GM18502 (cell line): ENCODE measurements at regions not wholly inside any gene's neighbourhood (a gene's known extent, or its start where the extent isn't known, plus 50 kb on each side); places are given as distances from the start of the nearest gene placed in this dataset.
"Not testable (repeated sequence)": the region's sequence is repeated elsewhere in the genome, so short reads cannot be mapped to it uniquely, and the experiment has no call there.

Experiments used
- ATAC-seq: cut with Tn5 transposase; IDR thresholded peaks from one replicate; pipeline ENCODE4 v1.9.1; 2021; ENCODE audit warnings: mild to moderate bottlenecking; ENCODE audit not compliant: unreplicated experiment, poor library complexity

DNA sequence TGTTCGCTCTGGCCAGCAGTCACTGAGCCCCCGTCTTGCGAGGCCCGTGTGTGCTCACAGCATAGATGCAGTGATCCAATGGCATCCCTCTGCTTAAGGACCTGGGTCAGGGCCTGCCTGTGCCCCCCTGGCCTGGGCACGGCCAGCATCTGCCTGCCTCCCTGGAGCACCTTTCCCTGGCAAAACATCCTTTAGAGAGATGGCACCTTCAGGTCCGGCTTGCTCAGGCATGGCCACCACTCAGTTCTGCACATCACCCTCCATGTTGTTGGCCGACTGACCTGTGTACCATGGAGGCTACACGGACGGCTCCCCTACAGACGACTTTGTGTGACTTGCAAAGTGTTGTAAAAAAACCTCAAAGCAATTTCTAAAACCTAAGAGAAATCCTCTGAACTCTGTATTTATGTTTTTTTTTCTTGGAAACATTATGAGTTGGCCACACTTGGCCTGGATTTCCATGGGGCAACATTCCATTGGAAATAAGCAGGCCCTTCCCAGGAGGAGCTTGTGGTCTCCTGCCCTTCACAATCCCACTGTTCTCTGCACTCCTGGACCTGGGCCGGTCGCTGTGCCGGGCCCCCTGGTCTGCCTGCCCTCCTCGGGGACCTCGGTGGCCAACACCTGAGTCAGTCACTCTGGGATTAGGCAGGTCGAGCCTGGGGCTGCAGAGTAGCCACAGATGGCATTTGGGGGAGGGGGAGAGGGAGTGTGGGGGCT is 592.4 kb downstream of the TBC1D22A start:
- no peak for ATAC-seq

DNA sequence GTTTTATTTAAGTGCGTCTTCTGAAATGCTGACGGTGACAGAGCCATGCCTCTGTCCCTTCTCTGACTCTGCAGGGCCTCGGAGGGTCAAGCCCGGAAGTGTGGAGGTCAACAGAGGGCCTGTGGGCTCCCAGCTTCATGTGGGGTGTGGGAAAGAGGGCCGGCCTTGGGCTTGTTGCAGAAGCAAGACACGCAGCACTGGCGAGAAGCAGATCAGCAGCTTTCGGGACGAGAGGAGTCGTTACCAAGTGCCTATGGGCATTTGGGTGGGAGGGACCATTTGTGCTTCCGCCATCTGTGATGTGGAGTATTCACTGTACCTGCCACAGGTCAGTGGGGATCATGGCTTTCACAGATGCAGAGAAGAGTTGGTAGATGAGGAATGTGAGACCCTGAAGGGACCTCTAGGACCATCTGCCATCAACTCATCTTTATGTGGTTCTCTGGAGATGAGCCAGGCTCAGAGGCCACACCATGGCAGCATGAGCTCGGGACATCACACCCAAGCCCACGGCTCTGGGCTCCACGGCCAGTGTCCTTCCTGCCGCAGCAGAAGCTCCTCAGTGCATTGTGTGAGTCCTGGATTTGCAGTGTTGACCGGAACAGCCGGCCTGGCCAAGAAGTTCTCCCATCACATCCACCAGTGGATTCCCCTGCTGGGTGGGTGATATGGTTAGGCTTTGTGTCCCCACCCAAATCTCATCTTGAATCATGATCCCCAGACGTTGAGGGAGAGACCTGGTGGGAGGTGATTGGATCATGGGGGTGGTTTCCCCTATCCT is 590.7 kb downstream of the TBC1D22A start:
- ATAC-seq: no peak

GRCh38 chr22:47351836-47352579 is 589.6 kb downstream of the TBC1D22A start:
- ATAC-seq: no peak

- ATAC-seq: not testable (repeated sequence)
Measured at GRCh38 chr22:47346287-47346686, 583.8 kb downstream of the TBC1D22A start.

GRCh38 chr22:47345025-47345424 is 582.6 kb downstream of the TBC1D22A start:
- no peak for ATAC-seq

GRCh38 chr22:47344414-47344813 is 582.0 kb downstream of the TBC1D22A start:
- no peak for ATAC-seq

DNA sequence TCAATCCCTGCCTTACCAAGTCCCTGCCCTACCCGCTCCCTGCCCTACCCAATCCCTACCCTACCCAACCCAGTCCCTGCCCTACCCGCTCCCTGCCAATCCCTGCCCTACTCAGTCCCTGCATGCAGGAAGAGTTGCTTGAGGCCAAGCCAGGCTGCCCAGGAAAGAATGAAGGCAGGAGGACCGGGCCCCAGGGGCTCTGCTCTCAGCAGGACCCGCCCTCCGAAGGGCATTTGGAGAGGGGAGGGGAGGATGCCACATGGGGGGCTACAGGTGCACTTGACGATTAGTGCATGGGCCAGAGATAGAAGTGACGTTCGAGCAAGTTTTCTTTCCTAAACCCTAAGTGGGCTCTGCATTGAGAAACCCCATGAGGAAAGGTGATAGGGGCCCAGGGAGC is 581.2 kb downstream of the TBC1D22A start:
- no peak for ATAC-seq

DNA sequence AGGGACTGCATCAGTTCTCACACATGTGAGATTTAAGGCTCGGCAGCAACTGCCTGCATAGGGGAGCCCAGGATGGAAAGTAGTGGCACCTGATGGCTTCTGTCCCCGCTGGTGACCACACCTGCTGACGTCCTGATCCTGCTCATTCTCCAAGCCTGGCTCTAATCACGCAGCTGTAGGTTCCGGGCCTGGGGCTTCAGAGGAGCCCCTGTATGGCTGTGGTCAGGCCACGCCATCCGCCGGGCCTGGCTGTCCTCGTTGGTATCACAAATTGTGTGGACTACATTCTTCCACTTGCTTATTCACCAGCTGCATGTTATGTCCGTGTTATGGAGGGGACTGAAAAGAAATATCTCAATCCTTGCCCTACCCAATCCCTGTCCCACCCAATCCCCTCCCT is 580.0 kb downstream of the TBC1D22A start:
- ATAC-seq: no peak

GRCh38 chr22:47341464-47341863 is 579.0 kb downstream of the TBC1D22A start:
- no peak for ATAC-seq

DNA sequence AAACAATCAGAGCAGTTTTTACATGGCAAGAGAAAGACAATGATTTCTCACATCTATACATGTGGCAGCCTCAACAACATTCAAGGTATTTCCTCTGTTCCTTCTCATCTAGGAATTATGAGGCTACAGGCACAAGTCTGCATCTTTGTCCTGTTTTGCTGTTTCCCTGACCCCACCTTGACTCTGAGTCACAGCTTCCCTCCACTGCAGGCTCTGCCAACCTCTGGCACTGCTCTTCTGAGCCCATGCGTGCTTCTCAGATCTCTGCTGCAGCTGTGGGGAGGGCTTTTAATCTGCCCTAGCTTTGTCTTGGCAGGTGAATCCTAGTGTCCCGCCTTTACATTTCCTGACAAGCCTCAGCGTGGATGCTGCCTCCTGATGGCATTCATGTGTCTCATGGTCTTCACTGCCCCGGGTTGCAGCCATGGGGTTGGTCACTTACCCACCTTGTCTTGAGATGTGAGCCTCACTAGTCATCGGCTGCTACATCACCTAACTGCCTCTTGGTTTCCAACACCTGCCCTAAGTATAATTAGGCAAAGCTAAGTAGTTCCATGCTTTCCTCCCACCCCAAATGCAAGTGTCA is 578.5 kb downstream of the TBC1D22A start:
- ATAC-seq: no peak

GRCh38 chr22:47337161-47337621 is 574.7 kb downstream of the TBC1D22A start:
- no peak for ATAC-seq

GRCh38 chr22:47335958-47336357 is 573.5 kb downstream of the TBC1D22A start:
- ATAC-seq: no peak

DNA sequence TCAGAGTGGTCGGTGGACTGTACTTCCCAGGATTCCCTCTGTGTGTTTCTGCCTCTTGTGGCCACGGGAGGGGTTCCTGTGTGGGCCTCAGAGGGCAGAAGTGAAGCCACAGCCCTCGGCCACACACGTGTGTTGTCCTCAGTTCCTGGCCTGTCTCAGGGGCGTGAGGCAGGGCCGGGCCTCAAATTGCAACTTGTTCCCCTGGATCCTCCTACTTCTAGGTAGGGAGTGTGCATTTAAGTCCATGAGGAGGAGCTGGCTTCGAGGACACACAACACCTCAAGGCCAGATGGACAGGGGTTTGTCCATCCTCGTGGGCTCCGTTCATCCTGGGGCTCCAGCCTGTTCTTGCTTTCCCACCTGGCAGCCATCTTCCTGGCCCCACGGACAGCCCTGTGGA is 573.0 kb downstream of the TBC1D22A start:
- no peak for ATAC-seq

- no peak for ATAC-seq
Measured at GRCh38 chr22:47334601-47335000, 572.2 kb downstream of the TBC1D22A start.

DNA sequence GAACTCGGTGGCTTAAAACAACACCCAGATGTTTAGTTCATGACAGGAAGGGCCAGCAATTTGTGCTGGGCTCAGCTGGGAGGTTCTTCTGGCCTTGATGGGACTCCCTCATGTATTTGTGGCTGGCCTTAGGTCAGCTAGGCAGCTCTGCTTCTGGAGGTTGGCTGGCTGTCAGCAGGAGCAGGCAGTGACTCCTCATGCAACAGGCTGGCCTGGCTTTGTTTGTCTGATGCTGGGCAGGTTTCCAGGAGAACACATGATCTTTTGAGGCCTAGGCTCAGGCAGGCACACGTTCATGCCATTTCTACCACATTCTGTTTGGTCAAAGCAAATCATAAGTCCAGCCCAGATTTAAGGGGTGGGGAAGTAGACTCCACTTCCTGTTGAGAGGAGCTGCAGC is 571.2 kb downstream of the TBC1D22A start:
- no peak for ATAC-seq

- no peak for ATAC-seq
Measured at GRCh38 chr22:47332246-47332980, 570.0 kb downstream of the TBC1D22A start.

DNA sequence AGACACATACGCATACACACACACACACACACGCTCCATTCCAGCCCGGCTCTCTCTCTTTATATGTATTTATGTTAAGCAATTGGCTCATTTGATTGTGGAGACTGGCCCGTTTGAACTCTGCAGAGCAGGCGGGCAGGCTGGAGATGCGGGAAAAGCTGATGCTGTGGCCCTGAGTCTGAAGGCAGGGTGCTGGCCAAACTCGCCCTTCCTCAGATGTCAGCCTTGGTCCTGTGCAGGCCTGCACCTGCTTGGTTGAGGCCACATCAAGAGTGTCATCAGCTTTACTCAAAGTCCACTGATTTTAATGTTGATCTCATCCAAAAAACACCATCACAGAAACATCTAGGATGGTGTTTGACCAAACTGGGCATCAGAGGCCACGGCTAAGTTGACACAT is 569.3 kb downstream of the TBC1D22A start:
- no peak for ATAC-seq

DNA sequence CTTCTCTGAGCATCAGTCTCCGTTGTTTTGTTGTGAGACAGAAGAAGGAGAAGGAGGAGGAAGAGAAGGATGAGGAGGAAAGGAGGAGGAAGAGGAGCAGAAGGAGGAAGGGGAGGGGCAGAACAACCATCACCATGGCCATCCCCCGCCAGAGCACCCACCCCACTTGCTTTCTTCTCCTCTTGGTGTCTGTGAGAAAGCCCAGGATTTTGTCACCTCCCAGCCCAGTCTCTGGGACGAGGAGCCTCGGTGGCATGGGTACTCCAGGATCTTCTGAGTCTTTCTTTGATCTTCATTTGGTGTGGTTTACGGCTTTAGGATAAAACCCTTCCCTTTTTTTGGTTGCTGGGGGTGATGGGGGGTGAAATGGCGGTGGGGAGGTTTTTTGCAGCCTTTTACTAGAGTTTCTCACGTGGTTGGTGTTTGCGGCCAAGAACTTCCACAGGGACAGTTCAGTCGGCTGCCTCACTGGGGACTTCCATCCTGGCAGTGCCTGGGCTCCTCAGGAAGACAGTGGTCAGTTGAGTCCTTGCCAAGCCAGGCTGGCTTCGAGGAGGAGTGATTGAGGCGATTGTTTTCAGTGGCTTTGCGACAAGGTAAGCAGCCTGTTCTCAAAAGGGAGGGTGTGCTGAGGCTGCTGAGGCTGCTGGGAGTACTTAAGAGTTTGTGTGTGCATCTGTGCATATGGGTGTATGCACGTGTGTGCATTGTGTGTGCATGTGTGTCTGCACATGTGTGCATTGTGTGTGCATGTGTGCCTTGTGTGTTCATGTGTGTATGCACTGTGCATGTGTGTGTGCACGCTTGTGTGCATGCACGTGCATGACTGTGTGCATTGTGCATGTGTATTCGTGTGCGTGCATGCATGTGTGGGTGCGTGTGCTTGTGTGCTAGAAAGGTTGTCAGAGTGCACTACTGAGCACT is 567.5 kb downstream of the TBC1D22A start:
- ATAC-seq: no peak
